ENCODE measurements at regions not wholly inside any gene's neighbourhood (a gene's known extent, or its start where the extent isn't known, plus 50 kb on each side); places are given as distances from the start of the nearest gene placed in this dataset.

DNA sequence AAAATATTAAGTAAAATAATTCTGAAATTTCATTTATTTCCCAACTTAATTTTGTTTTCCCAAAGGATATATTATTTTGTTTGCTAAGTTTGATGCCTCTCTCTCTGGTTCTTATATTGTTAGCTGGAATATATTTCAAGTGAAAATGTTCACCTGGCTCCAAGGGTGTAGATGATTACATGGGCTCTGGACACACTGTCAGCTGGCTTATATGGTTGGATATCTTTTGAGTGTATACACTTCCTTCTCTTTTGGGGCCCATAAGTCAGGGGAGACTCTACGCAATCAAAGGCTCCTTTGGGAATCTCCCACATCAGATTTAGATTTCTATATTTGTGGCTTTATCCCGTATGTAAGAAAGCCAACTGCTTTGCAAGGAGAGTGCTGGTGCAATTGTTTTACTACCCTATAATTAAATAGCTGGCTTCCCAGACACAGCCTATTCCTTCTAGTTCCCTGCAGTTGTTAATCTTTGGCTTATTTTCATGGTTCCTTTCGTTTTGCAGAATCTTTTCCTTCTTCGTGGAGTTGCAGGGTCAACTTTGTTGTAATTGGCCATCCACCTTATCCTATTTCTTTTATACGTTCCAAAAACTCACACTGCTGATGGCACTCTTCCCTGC lies 225.7 kb downstream of the DPH6 start:
- no peak for ATAC-seq
- H3K27me3 Mint-ChIP-seq: no peaks in the 10 kb centered on the region
- H3K27ac Mint-ChIP-seq: no peak overlapping the region
- H3K9me3 Mint-ChIP-seq: peaks cover 11% of the 10 kb centered on the region
- peaks cover 6% of the 10 kb centered on the region for H3K36me3 Mint-ChIP-seq
- no peaks in the 10 kb centered on the region for H3K4me1 Mint-ChIP-seq (ENCODE audit: low read depth in 2 of 2)
- no peak for DNase-seq (ENCODE audit: low spot score)
- H3K4me3 Mint-ChIP-seq: no peak overlapping the region

DNA sequence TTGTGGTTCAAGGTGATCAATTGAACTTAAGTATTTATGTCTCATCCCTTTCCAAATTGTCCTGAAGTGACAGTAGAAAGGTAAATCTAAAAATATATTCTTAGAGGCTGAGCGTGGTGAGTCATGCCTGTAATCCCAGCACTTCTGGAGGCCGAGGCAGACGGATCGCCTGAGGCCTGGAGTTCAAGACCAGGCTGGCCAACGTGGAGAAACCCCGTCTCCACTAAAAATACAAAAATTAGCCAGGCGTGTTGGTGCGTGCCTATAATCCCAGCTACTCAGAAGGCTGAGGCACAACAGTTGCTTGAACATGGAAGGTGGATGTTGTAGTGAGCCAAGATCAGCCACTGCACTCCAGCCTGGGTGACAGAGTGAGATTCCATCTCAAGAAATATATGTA lies 226.6 kb downstream of the DPH6 start:
- Mint-ChIP-seq H3K4me1 (ENCODE audit: low read depth in 2 of 2) (no peaks in the 10 kb centered on the region), H3K4me3 (no peak overlapping the region), H3K36me3 (peaks cover 6% of the 10 kb centered on the region), H3K9me3 (peaks cover 15% of the 10 kb centered on the region), H3K27me3 (no peaks in the 10 kb centered on the region), H3K27ac (no peak overlapping the region)
- DNase-seq (ENCODE audit: low spot score) (no peak), ATAC-seq (no peak)

- Mint-ChIP-seq H3K4me1 (ENCODE audit: low read depth in 2 of 2) (no peaks in the 10 kb centered on the region), H3K27ac (no peak overlapping the region)
- ATAC-seq: no peak
Measured at GRCh38 chr15:35317217-35317616, 228.7 kb downstream of the DPH6 start.

GRCh38 chr15:35312344-35312743 lies 227.2 kb upstream of the NANOGP8 start:
- no peak overlapping the region for H3K27ac Mint-ChIP-seq
- ATAC-seq (no peak), DNase-seq (ENCODE audit: low spot score) (no peak)
- H3K4me3 Mint-ChIP-seq: no peak overlapping the region
- H3K9me3 Mint-ChIP-seq: peaks cover 17% of the 10 kb centered on the region
- no peaks in the 10 kb centered on the region for H3K4me1 Mint-ChIP-seq (ENCODE audit: low read depth in 2 of 2)
- H3K27me3 Mint-ChIP-seq: no peaks in the 10 kb centered on the region
- H3K36me3 Mint-ChIP-seq: peaks cover 11% of the 10 kb centered on the region

More at GRCh38 chr15:35317217-35317616, 228.7 kb downstream of the DPH6 start:
- no peak for DNase-seq (ENCODE audit: low spot score)
- peaks cover 11% of the 10 kb centered on the region for H3K36me3 Mint-ChIP-seq
- H3K27me3 Mint-ChIP-seq: no peaks in the 10 kb centered on the region
- H3K4me3 Mint-ChIP-seq: no peak overlapping the region
- H3K9me3 Mint-ChIP-seq: peaks cover 17% of the 10 kb centered on the region

GRCh38 chr15:35311615-35312014 lies 226.5 kb upstream of the NANOGP8 start:
- no peak for ATAC-seq
- H3K4me1 Mint-ChIP-seq (ENCODE audit: low read depth in 2 of 2): no peaks in the 10 kb centered on the region
- DNase-seq (ENCODE audit: low spot score): no peak
- no peak overlapping the region for H3K27ac Mint-ChIP-seq
- H3K36me3 Mint-ChIP-seq: peaks cover 11% of the 10 kb centered on the region
- H3K27me3 Mint-ChIP-seq: no peaks in the 10 kb centered on the region
- peaks cover 16% of the 10 kb centered on the region for H3K9me3 Mint-ChIP-seq
- no peak overlapping the region for H3K4me3 Mint-ChIP-seq

GRCh38 chr15:35309886-35310285 lies 224.8 kb upstream of the NANOGP8 start:
- Mint-ChIP-seq H3K4me3 (no peak overlapping the region), H3K36me3 (peaks cover 4% of the 10 kb centered on the region), H3K4me1 (ENCODE audit: low read depth in 2 of 2) (no peaks in the 10 kb centered on the region), H3K27ac (no peak overlapping the region), H3K27me3 (no peaks in the 10 kb centered on the region), H3K9me3 (peaks cover 10% of the 10 kb centered on the region)
- DNase-seq (ENCODE audit: low spot score) (no peak), ATAC-seq (no peak)

DNA sequence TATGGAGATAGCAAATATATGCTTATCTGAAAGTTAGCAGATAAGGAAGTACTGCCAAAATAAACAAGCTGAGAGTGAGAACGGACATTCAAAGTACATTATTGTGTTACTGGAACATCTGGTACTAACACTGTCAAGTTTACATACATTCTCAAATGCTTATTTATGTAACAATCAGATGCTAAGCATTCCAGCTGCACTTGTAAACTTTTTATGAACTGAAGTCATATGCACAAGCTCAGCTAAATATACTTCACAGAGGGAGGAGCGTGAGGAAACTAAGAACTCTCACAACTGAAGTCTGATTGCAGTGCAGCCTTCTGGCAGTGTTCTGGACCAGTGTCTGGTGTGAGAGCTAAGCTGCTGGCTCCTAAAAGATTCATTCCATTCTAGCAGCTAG lies 223.7 kb upstream of the NANOGP8 start:
- DNase-seq (ENCODE audit: low spot score) (no peak), ATAC-seq (no peak)
- Mint-ChIP-seq H3K4me3 (no peak overlapping the region), H3K27me3 (no peaks in the 10 kb centered on the region), H3K27ac (no peak overlapping the region), H3K9me3 (peaks cover 4% of the 10 kb centered on the region), H3K36me3 (peaks cover 4% of the 10 kb centered on the region), H3K4me1 (ENCODE audit: low read depth in 2 of 2) (no peaks in the 10 kb centered on the region)

DNA sequence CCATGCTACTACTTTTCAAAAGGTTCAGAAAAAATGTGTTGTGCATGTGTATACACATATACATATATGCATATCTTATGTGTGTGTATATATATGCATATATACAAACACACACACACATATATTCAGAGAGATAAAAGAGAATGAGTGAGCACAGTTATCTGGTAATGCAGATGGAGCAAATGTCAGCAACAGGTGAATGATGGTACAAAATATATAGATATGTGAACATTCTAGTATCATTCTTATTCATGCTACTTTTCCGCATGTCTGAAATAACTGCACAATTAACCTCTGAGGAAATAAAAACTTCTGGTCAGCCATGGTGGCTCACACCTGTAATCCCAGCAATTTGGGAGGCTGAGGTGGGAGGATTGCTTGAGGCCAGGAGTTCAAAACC lies 222.6 kb upstream of the NANOGP8 start:
- H3K27ac Mint-ChIP-seq: no peak overlapping the region
- H3K4me1 Mint-ChIP-seq (ENCODE audit: low read depth in 2 of 2): no peaks in the 10 kb centered on the region
- no peak overlapping the region for H3K4me3 Mint-ChIP-seq
- ATAC-seq: no peak
- no peaks in the 10 kb centered on the region for H3K36me3 Mint-ChIP-seq
- H3K27me3 Mint-ChIP-seq: no peaks in the 10 kb centered on the region
- peaks cover 4% of the 10 kb centered on the region for H3K9me3 Mint-ChIP-seq
- DNase-seq (ENCODE audit: low spot score): no peak

- Mint-ChIP-seq H3K36me3 (no peaks in the 10 kb centered on the region), H3K9me3 (peaks cover 4% of the 10 kb centered on the region), H3K4me3 (no peak overlapping the region), H3K27me3 (no peaks in the 10 kb centered on the region), H3K27ac (no peak overlapping the region), H3K4me1 (ENCODE audit: low read depth in 2 of 2) (no peaks in the 10 kb centered on the region)
- no peak for ATAC-seq
- no peak for DNase-seq (ENCODE audit: low spot score)
Measured at GRCh38 chr15:35307026-35307425, 221.9 kb upstream of the NANOGP8 start.

GRCh38 chr15:35306361-35306981 lies 221.4 kb upstream of the NANOGP8 start:
- H3K9me3 Mint-ChIP-seq: peaks cover 4% of the 10 kb centered on the region
- no peaks in the 10 kb centered on the region for H3K27me3 Mint-ChIP-seq
- no peak overlapping the region for H3K27ac Mint-ChIP-seq
- H3K4me3 Mint-ChIP-seq: no peak overlapping the region
- DNase-seq (ENCODE audit: low spot score) (no peak), ATAC-seq (no peak)
- H3K36me3 Mint-ChIP-seq: no peaks in the 10 kb centered on the region
- no peaks in the 10 kb centered on the region for H3K4me1 Mint-ChIP-seq (ENCODE audit: low read depth in 2 of 2)

DNA sequence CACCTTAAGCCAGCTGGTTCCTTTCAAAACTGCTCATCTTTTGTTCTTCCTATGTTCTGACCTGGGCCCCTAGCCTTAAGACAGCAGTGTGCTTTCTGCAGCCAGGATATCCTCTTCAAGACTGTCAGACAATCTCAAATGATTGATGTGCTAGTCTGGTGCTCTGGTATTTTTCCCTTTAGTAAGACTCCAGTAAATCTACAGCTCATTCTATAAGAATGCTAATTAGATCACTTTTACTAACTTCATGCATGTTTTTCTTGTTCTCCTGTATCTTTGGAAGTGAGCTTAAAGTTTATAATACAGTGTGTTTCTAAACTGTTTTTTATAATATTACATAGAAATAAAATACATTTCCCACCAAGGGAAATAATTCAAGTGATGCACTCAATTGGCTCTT lies 220.9 kb upstream of the NANOGP8 start:
- DNase-seq (ENCODE audit: low spot score) (no peak), ATAC-seq (no peak)
- Mint-ChIP-seq H3K27ac (no peak overlapping the region), H3K9me3 (peaks cover 4% of the 10 kb centered on the region), H3K36me3 (no peaks in the 10 kb centered on the region), H3K4me1 (ENCODE audit: low read depth in 2 of 2) (no peaks in the 10 kb centered on the region), H3K4me3 (no peak overlapping the region), H3K27me3 (no peaks in the 10 kb centered on the region)

DNA sequence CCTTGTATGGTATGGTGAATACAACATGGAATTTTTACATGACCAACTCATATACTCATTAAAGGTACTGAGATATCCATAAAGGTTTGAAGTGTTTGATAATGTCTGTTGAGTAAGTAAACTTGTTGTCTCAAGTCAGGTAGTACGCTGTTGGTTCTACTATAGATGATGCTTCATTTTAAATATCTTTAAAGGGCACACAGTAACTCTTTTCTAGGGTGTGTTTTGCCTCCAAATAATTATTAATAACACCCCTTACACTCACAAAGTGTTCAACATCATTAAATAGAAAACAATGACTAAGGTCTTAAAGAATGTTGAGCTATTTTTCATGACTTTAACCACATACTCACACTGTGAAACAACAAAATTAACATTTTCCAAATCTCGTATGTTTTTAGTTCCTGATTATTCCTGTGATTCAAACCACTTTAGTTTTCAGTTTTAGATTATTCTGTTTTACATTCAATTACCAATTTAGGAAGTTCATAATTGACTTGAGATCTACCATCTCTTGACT lies 220.0 kb upstream of the NANOGP8 start:
- ATAC-seq: no peak
- DNase-seq (ENCODE audit: low spot score): no peak
- H3K36me3 Mint-ChIP-seq: no peaks in the 10 kb centered on the region
- no peak overlapping the region for H3K4me3 Mint-ChIP-seq
- peaks cover 4% of the 10 kb centered on the region for H3K9me3 Mint-ChIP-seq
- H3K4me1 Mint-ChIP-seq (ENCODE audit: low read depth in 2 of 2): no peaks in the 10 kb centered on the region
- no peaks in the 10 kb centered on the region for H3K27me3 Mint-ChIP-seq
- no peak overlapping the region for H3K27ac Mint-ChIP-seq

- no peak overlapping the region for H3K27ac Mint-ChIP-seq
- no peaks in the 10 kb centered on the region for H3K4me1 Mint-ChIP-seq (ENCODE audit: low read depth in 2 of 2)
- ATAC-seq (no peak), DNase-seq (ENCODE audit: low spot score) (no peak)
- H3K4me3 Mint-ChIP-seq: no peak overlapping the region
- H3K36me3 Mint-ChIP-seq: no peaks in the 10 kb centered on the region
- H3K27me3 Mint-ChIP-seq: no peaks in the 10 kb centered on the region
- H3K9me3 Mint-ChIP-seq: peaks cover 4% of the 10 kb centered on the region
Measured at GRCh38 chr15:35304389-35304788, 219.3 kb upstream of the NANOGP8 start.

- no peaks in the 10 kb centered on the region for H3K4me1 Mint-ChIP-seq (ENCODE audit: low read depth in 2 of 2)
- H3K27me3 Mint-ChIP-seq: no peaks in the 10 kb centered on the region
- no peaks in the 10 kb centered on the region for H3K36me3 Mint-ChIP-seq
- no peak overlapping the region for H3K27ac Mint-ChIP-seq
- DNase-seq (ENCODE audit: low spot score) (no peak), ATAC-seq (no peak)
- H3K4me3 Mint-ChIP-seq: no peak overlapping the region
- peaks cover 4% of the 10 kb centered on the region for H3K9me3 Mint-ChIP-seq
Measured at GRCh38 chr15:35302334-35302733, 217.2 kb upstream of the NANOGP8 start.

- no peak for ATAC-seq
- Mint-ChIP-seq H3K4me1 (ENCODE audit: low read depth in 2 of 2) (no peaks in the 10 kb centered on the region), H3K4me3 (no peak overlapping the region)
Measured at GRCh38 chr15:35301088-35301487, 216.0 kb upstream of the NANOGP8 start.

More at GRCh38 chr15:35301088-35301487, 216.0 kb upstream of the NANOGP8 start:
- no peaks in the 10 kb centered on the region for H3K36me3 Mint-ChIP-seq
- no peak overlapping the region for H3K27ac Mint-ChIP-seq
- no peak for DNase-seq (ENCODE audit: low spot score)
- no peaks in the 10 kb centered on the region for H3K27me3 Mint-ChIP-seq
- peaks cover 4% of the 10 kb centered on the region for H3K9me3 Mint-ChIP-seq

Data from natural killer cell treated with Interleukin-12 subunit alpha and Interleukin-12 subunit beta and Interleukin-15 and Interleukin-18, amount 100 ng/mL, for 72 hours (primary cell).